Neuronal stem cell (in vitro differentiated cells): ENCODE measurements at regions not wholly inside any gene's neighbourhood (a gene's known extent, or its start where the extent isn't known, plus 50 kb on each side); places are given as distances from the start of the nearest gene placed in this dataset.

Experiments used
- DNase-seq: peaks from one replicate; pipeline ENCODE4 v3.0.0-alpha.2; 2013; ENCODE audit warnings: low spot score
- H2AFZ ChIP-seq: one replicate; pipeline ENCODE4 v1.6.1; 2013; ENCODE audit warnings: mild to moderate bottlenecking, low read length, inconsistent platforms
- H2AK5ac ChIP-seq: 2 replicates; pipeline ENCODE4 v1.6.1; 2013; ENCODE audit warnings: low read depth, mild to moderate bottlenecking, inconsistent platforms, low read length, moderate library complexity, mixed read lengths
- H2BK120ac ChIP-seq: 2 replicates; pipeline ENCODE4 v1.6.1; 2013; ENCODE audit warnings: low read depth, mild to moderate bottlenecking, inconsistent platforms, low read length, moderate library complexity, mixed read lengths
- H2BK12ac ChIP-seq: one replicate; pipeline ENCODE4 v1.6.1; 2013; ENCODE audit warnings: low read length, inconsistent platforms
- H2BK15ac ChIP-seq: 2 replicates; pipeline ENCODE4 v1.6.1; 2013; ENCODE audit warnings: mild to moderate bottlenecking, low read length, inconsistent platforms, mixed read lengths
- H2BK5ac ChIP-seq: one replicate; pipeline ENCODE4 v1.6.1; 2013; ENCODE audit warnings: inconsistent platforms, mild to moderate bottlenecking, low read length, moderate library complexity
- H3K14ac ChIP-seq: one replicate; pipeline ENCODE4 v1.6.1; 2013; ENCODE audit warnings: low read length, inconsistent platforms
- H3K18ac ChIP-seq: 2 replicates; pipeline ENCODE4 v1.6.1; 2013; ENCODE audit warnings: low read length, inconsistent platforms
- H3K23ac ChIP-seq: 2 replicates; pipeline ENCODE4 v1.6.1; 2013; ENCODE audit warnings: low read depth, mild to moderate bottlenecking, mixed read lengths, low read length, inconsistent platforms; ENCODE audit not compliant: poor library complexity
- H3K27ac ChIP-seq: replicated peaks from 3 replicates; pipeline ENCODE4 v1.5.1; 2013; ENCODE audit warnings: low read length, inconsistent platforms
- H3K27me3 ChIP-seq, 3 experiments: 2 replicates each; pipeline ENCODE4 v1.6.1; 2013; ENCODE audit warnings: low read length in 3 of 3, mild to moderate bottlenecking in 2 of 3, inconsistent platforms in 1 of 3, low read depth in 1 of 3, mixed read lengths in 1 of 3, moderate library complexity in 1 of 3; ENCODE audit not compliant: control insufficient read depth in 3 of 3, insufficient read depth in 3 of 3
- H3K36me3 ChIP-seq, 2 donors: replicated peaks in 1 of 2; 2 replicates each; pipeline ENCODE4 v1.6.1; 2013; ENCODE audit warnings: low read length in 2 of 2; ENCODE audit not compliant: control insufficient read depth in 2 of 2, insufficient read depth in 2 of 2
- H3K4ac ChIP-seq: 2 replicates; pipeline ENCODE4 v1.6.1; 2013; ENCODE audit warnings: inconsistent platforms, mild to moderate bottlenecking, low read length, moderate library complexity
- H3K4me1 ChIP-seq, 2 donors: 1 replicate in 1 of 2; 2 replicates in 1 of 2; pipeline ENCODE4 v1.6.1; 2013; ENCODE audit warnings: low read length in 2 of 2, low read depth in 1 of 2; ENCODE audit not compliant: control insufficient read depth in 2 of 2, insufficient read depth in 1 of 2
- H3K4me2 ChIP-seq: one replicate; pipeline ENCODE4 v1.6.1; 2013; ENCODE audit warnings: mild to moderate bottlenecking, low read length, inconsistent platforms; ENCODE audit not compliant: insufficient read depth, poor library complexity, severe bottlenecking
- H3K4me3 ChIP-seq, 2 donors: 2 replicates each; pipeline ENCODE4 v1.5.1; 2013; ENCODE audit warnings: low read length in 2 of 2, mild to moderate bottlenecking in 2 of 2, inconsistent platforms in 1 of 2, moderate library complexity in 1 of 2
- H3K79me1 ChIP-seq: one replicate; pipeline ENCODE4 v1.6.1; 2013; ENCODE audit warnings: low read depth, mild to moderate bottlenecking, inconsistent platforms, low read length, moderate library complexity
- H3K9ac ChIP-seq: one replicate; pipeline ENCODE4 v1.6.1; 2013; ENCODE audit warnings: mild to moderate bottlenecking, low read depth, low read length, inconsistent platforms; ENCODE audit not compliant: poor library complexity
- H3K9me3 ChIP-seq, 2 donors: replicated peaks in 1 of 2; 2 replicates each; pipeline versions ENCODE3 to v1.6.1; 2013; ENCODE audit warnings: low read length in 2 of 2, mild to moderate bottlenecking in 2 of 2, inconsistent platforms in 1 of 2, low read depth in 1 of 2, mixed read lengths in 1 of 2, moderate library complexity in 1 of 2; ENCODE audit not compliant: control insufficient read depth in 2 of 2, insufficient read depth in 1 of 2
- H4K8ac ChIP-seq: one replicate; pipeline ENCODE4 v1.6.1; 2013; ENCODE audit warnings: low read depth, mild to moderate bottlenecking, inconsistent platforms, low read length, moderate library complexity
- H4K91ac ChIP-seq: one replicate; pipeline ENCODE4 v1.6.1; 2013; ENCODE audit warnings: low read length, low read depth, mild to moderate bottlenecking, inconsistent platforms; ENCODE audit not compliant: poor library complexity
- WGBS, 2 donors: extraction: QIAGEN DNeasy Blood & Tissue Kit; methylation state at CpG; one replicate each; pipeline ENCODE4 v1.1.7; 2013; ENCODE audit warnings: missing lambda C conversion rate in 2 of 2, mixed read lengths in 1 of 2; ENCODE audit not compliant: insufficient read length in 2 of 2, insufficient replicate concordance in 1 of 2; ENCODE audit errors: extremely low coverage in 2 of 2; 5-methylcytosine and 5-hydroxymethylcytosine counted together

DNA sequence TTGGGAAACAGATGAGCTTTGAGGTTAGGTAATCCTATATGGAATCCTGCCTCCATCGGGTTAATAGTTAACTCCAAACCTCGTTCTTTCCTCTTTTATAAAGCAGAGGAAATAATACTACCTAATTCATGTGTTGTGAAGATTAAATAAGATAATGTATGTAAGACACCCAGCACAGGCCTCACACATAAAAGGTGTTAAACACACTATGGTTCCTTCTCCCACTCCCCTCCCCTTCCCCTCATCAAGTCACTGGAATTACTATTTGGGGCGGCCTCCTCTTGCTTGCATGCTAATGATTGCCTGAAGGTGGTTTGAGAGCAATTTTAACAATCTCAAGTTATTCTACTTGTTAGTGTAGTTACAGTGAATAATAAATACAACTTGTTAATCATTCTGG, 404.4 kb upstream of the RASGEF1B start:
- Histone ChIP-seq H2BK5ac (no peak overlapping the region), H3K4me1 (peaks cover 0 to 6% of the 10 kb centered on the region in 2 donors), H3K4ac (no peak overlapping the region), H3K4me3 (no peak overlapping the region), H3K79me1 (no peaks in the 10 kb centered on the region), H2AK5ac (no peak overlapping the region), H3K23ac (no peak overlapping the region), H4K8ac (no peak overlapping the region), H2AFZ (no peak overlapping the region), H3K4me2 (no peak overlapping the region), H3K14ac (no peak overlapping the region), H2BK120ac (no peak overlapping the region), H3K9ac (no peak overlapping the region), H2BK12ac (no peak overlapping the region), H3K18ac (no peak overlapping the region), H3K9me3 (peaks cover 0 to 3% of the 10 kb centered on the region in 2 donors), H4K91ac (no peak overlapping the region), H3K27ac (no peak overlapping the region), H2BK15ac (no peak overlapping the region), H3K27me3 (no peaks in the 10 kb centered on the region), H3K36me3 (no peaks in the 10 kb centered on the region)
- no peak for DNase-seq
- no CpG with 5 or more reads among the region's 3 CpGs for WGBS, 2 donors

DNA sequence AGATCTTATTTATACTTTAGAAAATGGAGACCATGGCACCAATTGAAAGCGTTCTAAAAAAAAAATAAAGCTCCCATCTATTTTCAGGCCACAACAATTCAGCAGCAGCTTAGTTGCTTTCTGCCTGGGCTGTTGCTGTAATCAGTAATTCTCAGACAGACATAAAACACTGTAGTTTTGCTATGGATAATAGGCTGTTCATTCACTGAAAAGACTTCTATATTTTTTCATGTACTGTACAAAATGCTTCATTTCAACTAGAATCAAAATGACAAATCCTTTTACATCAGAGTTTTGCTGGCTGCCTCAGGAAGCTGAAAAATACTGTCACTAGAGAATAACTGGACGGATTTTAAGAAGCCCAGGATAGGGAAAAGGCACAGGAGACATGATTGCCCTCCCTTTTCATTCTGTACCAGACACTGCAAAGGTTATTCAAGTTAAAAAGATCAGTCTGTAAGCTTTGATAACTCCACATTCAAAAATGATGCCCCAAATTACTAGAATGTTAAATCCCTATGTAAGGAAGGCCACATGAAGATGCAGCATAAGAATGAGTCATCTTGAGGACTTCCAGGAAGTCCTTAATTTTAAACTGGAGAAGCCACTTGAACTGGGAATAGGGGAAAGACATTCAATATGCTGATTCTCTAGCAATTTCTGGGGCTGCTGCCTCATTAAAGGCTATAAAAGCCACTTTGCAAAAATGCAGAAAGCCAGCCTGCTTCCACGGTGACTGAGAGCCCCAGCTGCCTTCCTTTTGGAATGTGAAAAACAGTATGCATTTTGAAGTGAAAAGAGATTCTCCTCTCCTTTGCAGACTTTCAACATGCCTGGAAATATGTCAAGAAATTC, 403.2 kb upstream of the RASGEF1B start:
- no peak overlapping the region for H2BK15ac ChIP-seq
- peaks cover 0 to 6% of the 10 kb centered on the region in 2 donors for H3K4me1 ChIP-seq
- no peak overlapping the region for H2BK120ac ChIP-seq
- H3K27ac ChIP-seq, result no peak overlapping the region
- no peak overlapping the region for H3K18ac ChIP-seq
- H2BK5ac ChIP-seq, result no peak overlapping the region
- H3K4ac ChIP-seq, result no peak overlapping the region
- no peak overlapping the region for H4K91ac ChIP-seq
- no peak overlapping the region for H2AK5ac ChIP-seq
- H2BK12ac ChIP-seq, result no peak overlapping the region
- H3K9me3 ChIP-seq, result peaks cover 0 to 3% of the 10 kb centered on the region in 2 donors
- H3K23ac ChIP-seq, result no peak overlapping the region
- H3K14ac ChIP-seq, result no peak overlapping the region
- no peaks in the 10 kb centered on the region for H3K36me3 ChIP-seq
- no peak overlapping the region for H3K4me3 ChIP-seq
- no peaks in the 10 kb centered on the region for H3K79me1 ChIP-seq
- no peak for DNase-seq
- H2AFZ ChIP-seq, result no peak overlapping the region
- no peak overlapping the region for H4K8ac ChIP-seq
- no CpG with 5 or more reads among the region's 3 CpGs for WGBS, 2 donors
- H3K27me3 ChIP-seq, result no peaks in the 10 kb centered on the region
- H3K9ac ChIP-seq, result no peak overlapping the region
- H3K4me2 ChIP-seq, result no peak overlapping the region

DNA sequence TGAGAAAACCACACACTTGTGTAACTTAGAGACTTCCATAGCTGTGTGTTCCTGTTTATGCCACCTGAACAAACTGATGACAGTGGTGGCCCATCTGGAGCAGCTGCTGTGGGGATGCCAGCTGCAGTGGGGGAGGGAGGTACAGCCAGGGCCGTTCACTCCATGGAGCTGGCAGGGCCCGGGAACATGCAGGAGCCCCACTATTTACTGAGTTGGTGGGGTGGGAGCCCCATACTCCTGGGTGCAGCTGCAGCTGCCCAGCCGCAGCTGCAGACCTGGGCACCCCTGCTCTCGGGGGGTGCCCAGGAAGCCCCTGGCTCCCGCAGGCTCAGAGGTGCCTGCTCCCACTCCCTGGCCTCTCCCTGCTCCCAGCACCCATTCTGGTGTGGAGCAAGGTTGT, 398.6 kb upstream of the RASGEF1B start:
- no peak overlapping the region for H3K4me3 ChIP-seq
- H4K91ac ChIP-seq, result no peak overlapping the region
- no peaks in the 10 kb centered on the region for H3K27me3 ChIP-seq
- no peak overlapping the region for H3K4ac ChIP-seq
- H3K27ac ChIP-seq, result no peak overlapping the region
- no peak overlapping the region for H3K14ac ChIP-seq
- WGBS, 2 donors, result no CpG with 5 or more reads among the region's 5 CpGs
- no peak for DNase-seq
- no peaks in the 10 kb centered on the region for H3K36me3 ChIP-seq
- H3K79me1 ChIP-seq, result no peaks in the 10 kb centered on the region
- H3K9ac ChIP-seq, result no peak overlapping the region
- no peak overlapping the region for H4K8ac ChIP-seq
- no peak overlapping the region for H2AFZ ChIP-seq
- H3K18ac ChIP-seq, result no peak overlapping the region
- H2BK5ac ChIP-seq, result no peak overlapping the region
- H2BK15ac ChIP-seq, result no peak overlapping the region
- H3K23ac ChIP-seq, result no peak overlapping the region
- H3K4me1 ChIP-seq, result peaks cover 0 to 4% of the 10 kb centered on the region in 2 donors
- H3K9me3 ChIP-seq, result peaks cover 0 to 3% of the 10 kb centered on the region in 2 donors
- H3K4me2 ChIP-seq, result no peak overlapping the region
- H2AK5ac ChIP-seq, result no peak overlapping the region
- H2BK120ac ChIP-seq, result no peak overlapping the region
- H2BK12ac ChIP-seq, result peak overlapping the region; percentile 58

DNA sequence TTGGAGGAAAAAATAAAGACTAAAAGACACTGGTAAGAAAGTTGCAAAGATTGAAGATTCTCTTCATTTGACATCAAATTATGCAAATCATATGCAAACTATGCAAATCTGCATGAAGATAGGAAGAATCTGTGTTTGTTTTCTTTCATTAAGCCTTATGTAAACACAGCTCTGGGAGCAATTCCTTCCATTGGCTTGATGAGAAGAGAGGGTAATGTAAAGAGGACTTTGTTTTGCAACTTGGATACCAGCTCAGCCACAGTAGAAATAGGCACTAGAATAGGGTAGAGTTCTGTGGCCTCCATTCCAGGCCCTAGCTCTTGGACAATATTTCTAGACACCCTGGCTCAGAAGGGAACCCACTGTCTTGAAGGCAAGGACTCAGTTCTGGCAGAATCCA, 388.4 kb upstream of the RASGEF1B start:
- Histone ChIP-seq H2AFZ (no peak overlapping the region), H3K27ac (no peak overlapping the region), H2BK5ac (no peak overlapping the region), H3K14ac (no peak overlapping the region), H2BK120ac (no peak overlapping the region), H3K9ac (no peak overlapping the region), H3K4me2 (no peak overlapping the region), H3K36me3 (no peaks in the 10 kb centered on the region), H3K4ac (no peak overlapping the region), H2AK5ac (no peak overlapping the region), H4K91ac (no peak overlapping the region), H3K27me3 (no peaks in the 10 kb centered on the region), H2BK12ac (no peak overlapping the region), H3K18ac (no peak overlapping the region), H2BK15ac (no peak overlapping the region), H4K8ac (no peak overlapping the region), H3K4me3 (no peak overlapping the region), H3K9me3 (no peaks in the 10 kb centered on the region), H3K79me1 (no peaks in the 10 kb centered on the region), H3K23ac (no peak overlapping the region), H3K4me1 (no peaks in the 10 kb centered on the region)
- no peak for DNase-seq
